Endothelial cell of umbilical vein (primary cell): ENCODE measurements at regions not wholly inside any gene's neighbourhood (a gene's known extent, or its start where the extent isn't known, plus 50 kb on each side); places are given as distances from the start of the nearest gene placed in this dataset.

Source experiments
- BruUV-seq: library from RNA; stranded (reverse); fragments of 400-500 nt; replicated peaks from 2 replicates; lab custom pipeline; 2021; lab: Mats Ljungman, UMichigan
- CTCF ChIA-PET: fragments of 300-600, 350-600 bp; sonication (Branson Sonifier 250); formaldehyde crosslinking; loops from one replicate; lab custom pipeline; 2021; ENCODE audit warnings: antibody characterized with exemption, inconsistent platforms; lab: Charles Lee
- POLR2A ChIA-PET: fragments of 300-600, 350-600 bp; sonication (Branson Sonifier 250); formaldehyde crosslinking; loops from one replicate; lab custom pipeline; 2021; ENCODE audit warnings: antibody characterized with exemption, inconsistent platforms; lab: Charles Lee
- DNase-seq: peaks from one replicate; pipeline ENCODE4 v3.0.0-alpha.2; 2011; ENCODE audit warnings: low read depth, low spot score
- FAIRE-seq: peaks from 2 replicates; lab custom pipeline; 2011; peaks lifted over from hg19 to GRCh38; lab: Jason Lieb, UNC
- H2AFZ ChIP-seq: 2 replicates; pipeline ENCODE4 v1.6.0; 2012; ENCODE audit warnings: low read depth, low read length, control low read depth, inconsistent platforms
- H3K27ac ChIP-seq: 2 replicates; pipeline ENCODE4 v1.5.1; 2011; ENCODE audit warnings: low read depth, mild to moderate bottlenecking, control low read depth, low read length, moderate library complexity; ENCODE audit not compliant: insufficient read depth
- H3K27me3 ChIP-seq, 2 experiments: 2 replicates each; pipeline versions ENCODE4 v1.6.0 to v1.6.1; 2011; ENCODE audit warnings: low read length in 2 of 2, mixed read lengths in 1 of 2; ENCODE audit not compliant: control insufficient read depth in 2 of 2, insufficient read depth in 2 of 2
- H3K36me3 ChIP-seq, 2 experiments: 2 replicates in 1 of 2; 3 replicates in 1 of 2; pipeline ENCODE4 v1.5.1; 2011; ENCODE audit warnings: low read length in 2 of 2, mild to moderate bottlenecking in 1 of 2, moderate library complexity in 1 of 2; ENCODE audit not compliant: control insufficient read depth in 2 of 2, insufficient read depth in 2 of 2; ENCODE audit errors: extremely low read depth in 1 of 2
- H3K4me1 ChIP-seq: 3 replicates; pipeline ENCODE4 v1.5.1; 2011; ENCODE audit warnings: mild to moderate bottlenecking, low read length; ENCODE audit not compliant: control insufficient read depth, insufficient read depth; ENCODE audit errors: extremely low read depth
- H3K4me2 ChIP-seq: 2 replicates; pipeline ENCODE4 v1.6.1; 2011; ENCODE audit warnings: low read length, control low read depth, mixed read lengths; ENCODE audit not compliant: insufficient read depth
- H3K4me3 ChIP-seq, 3 experiments: fragments of 200-600 bp in 1 of 3; sonication (generic), shearing (Covaris generic) in 1 of 3; replicated peaks in 1 of 3; 2 replicates each; pipeline ENCODE4 v1.5.1; 2011 to 2016; ENCODE audit warnings: control low read depth in 3 of 3, low read length in 3 of 3, mild to moderate bottlenecking in 2 of 3, inconsistent platforms in 1 of 3, low read depth in 1 of 3, moderate library complexity in 1 of 3; ENCODE audit not compliant: insufficient read depth in 1 of 3
- H3K79me2 ChIP-seq: 2 replicates; pipeline ENCODE4 v1.6.0; 2012; ENCODE audit warnings: low read length, inconsistent platforms; ENCODE audit not compliant: control insufficient read depth, insufficient read depth
- H3K9ac ChIP-seq: replicated peaks from 2 replicates; pipeline ENCODE3; 2011; ENCODE audit warnings: low read length, control low read depth; ENCODE audit not compliant: insufficient read depth; ENCODE audit errors: extremely low read depth
- H3K9me1 ChIP-seq: replicated peaks from 3 replicates; pipeline ENCODE4 v1.6.0; 2011; ENCODE audit warnings: mild to moderate bottlenecking, low read length; ENCODE audit not compliant: control insufficient read depth, insufficient read depth; ENCODE audit errors: extremely low read depth
- H3K9me3 ChIP-seq: replicated peaks from 2 replicates; pipeline ENCODE4 v1.5.1; 2012; ENCODE audit warnings: low read length, inconsistent platforms; ENCODE audit not compliant: control insufficient read depth, insufficient read depth
- H4K20me1 ChIP-seq: replicated peaks from 2 replicates; pipeline ENCODE3; 2011; ENCODE audit warnings: mild to moderate bottlenecking, low read length; ENCODE audit not compliant: control insufficient read depth, insufficient read depth; ENCODE audit errors: extremely low read depth
- EZH2 ChIP-seq: IDR thresholded peaks from 2 replicates; pipeline ENCODE4 v1.6.1; 2012; ENCODE audit warnings: borderline replicate concordance, low read depth, mild to moderate bottlenecking, moderate library complexity, low read length, inconsistent platforms; ENCODE audit not compliant: severe bottlenecking
- FOS ChIP-seq: IDR thresholded peaks from 2 replicates; pipeline ENCODE4 v1.6.1; 2011; ENCODE audit warnings: mild to moderate bottlenecking, low read length, moderate library complexity, borderline replicate concordance; ENCODE audit not compliant: insufficient read depth
- GATA2 ChIP-seq: IDR thresholded peaks from 2 replicates; pipeline ENCODE4 v1.7.0; 2011; ENCODE audit warnings: low read depth, mild to moderate bottlenecking, moderate library complexity, mixed read lengths, low read length; ENCODE audit not compliant: insufficient read length, insufficient read depth
- JUN ChIP-seq: IDR thresholded peaks from 2 replicates; pipeline ENCODE4 v1.6.1; 2011; ENCODE audit warnings: borderline replicate concordance, low read depth; ENCODE audit not compliant: insufficient read length, insufficient read depth
- MYC ChIP-seq: IDR thresholded peaks from one replicate; pipeline ENCODE4 v1.6.1; 2011; ENCODE audit warnings: mild to moderate bottlenecking, low read depth, low read length
- POLR2A ChIP-seq: IDR thresholded peaks from 2 replicates; pipeline ENCODE4 v1.6.1; 2012; ENCODE audit warnings: low read depth, mild to moderate bottlenecking, control low read depth, low read length
- POLR2AphosphoS5 ChIP-seq: IDR thresholded peaks from 2 replicates; pipeline ENCODE4 v1.6.1; 2012; ENCODE audit warnings: low read depth, mild to moderate bottlenecking, control low read depth, low read length, moderate library complexity; ENCODE audit not compliant: insufficient read depth
- dilution Hi-C: fragments of 300-500 bp; cut with MboI; formaldehyde crosslinking; loops from one replicate; pipeline ENCODE4 v1.15.0; 2019; ENCODE audit warnings: low sequenced_read_pairs; ENCODE audit not compliant: extremely low pct_ligation_motif_present
- intact Hi-C: fragments of 100-400 bp; cut with micrococcal nuclease; formaldehyde crosslinking; loops from one replicate; pipeline ENCODE4 v1.10.0; 2022
- TF ChIP-seq, protein P1 (sequence below), 2 donors: IDR thresholded peaks; 1 replicate in 1 of 2; 2 replicates in 1 of 2; pipeline ENCODE4 v1.5.1; 2011; ENCODE audit warnings: low read length in 2 of 2, mild to moderate bottlenecking in 2 of 2, moderate library complexity in 2 of 2, control low read depth in 1 of 2, inconsistent platforms in 1 of 2, low read depth in 1 of 2; ENCODE audit not compliant: insufficient read depth in 1 of 2; ENCODE audit errors: extremely low read depth in 1 of 2
- TF ChIP-seq, protein P2 (sequence below): IDR thresholded peaks from 2 replicates; pipeline ENCODE4 v1.6.1; 2011; ENCODE audit not compliant: insufficient read depth, insufficient read length

DNA sequence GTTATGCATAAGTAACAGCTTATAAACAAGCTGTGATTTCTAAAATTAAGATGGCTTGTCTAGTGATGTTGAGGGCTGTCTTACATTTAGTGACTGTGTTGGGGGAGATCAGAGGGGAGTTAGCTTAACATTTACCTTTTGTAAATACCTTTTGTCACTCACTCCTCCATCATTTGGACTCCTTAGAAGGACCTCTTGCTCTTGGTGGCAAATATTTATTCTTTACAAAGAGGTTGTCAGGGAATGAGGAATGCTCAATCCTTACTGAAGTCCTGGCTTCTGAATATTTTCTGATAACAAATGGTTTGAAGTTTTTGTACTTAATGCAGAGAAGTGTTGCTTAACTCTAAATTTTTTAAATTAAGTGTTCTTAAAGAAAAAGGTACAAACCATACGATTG lies 438.8 kb upstream of the FAM98A start:
- ChIA-PET POLR2A (no interaction called here), CTCF (no interaction called here)
- BruUV-seq = no TSS peak
- no peaks in the 10 kb centered on the region for H3K9me3 ChIP-seq
- TF ChIP-seq, protein P1, sequence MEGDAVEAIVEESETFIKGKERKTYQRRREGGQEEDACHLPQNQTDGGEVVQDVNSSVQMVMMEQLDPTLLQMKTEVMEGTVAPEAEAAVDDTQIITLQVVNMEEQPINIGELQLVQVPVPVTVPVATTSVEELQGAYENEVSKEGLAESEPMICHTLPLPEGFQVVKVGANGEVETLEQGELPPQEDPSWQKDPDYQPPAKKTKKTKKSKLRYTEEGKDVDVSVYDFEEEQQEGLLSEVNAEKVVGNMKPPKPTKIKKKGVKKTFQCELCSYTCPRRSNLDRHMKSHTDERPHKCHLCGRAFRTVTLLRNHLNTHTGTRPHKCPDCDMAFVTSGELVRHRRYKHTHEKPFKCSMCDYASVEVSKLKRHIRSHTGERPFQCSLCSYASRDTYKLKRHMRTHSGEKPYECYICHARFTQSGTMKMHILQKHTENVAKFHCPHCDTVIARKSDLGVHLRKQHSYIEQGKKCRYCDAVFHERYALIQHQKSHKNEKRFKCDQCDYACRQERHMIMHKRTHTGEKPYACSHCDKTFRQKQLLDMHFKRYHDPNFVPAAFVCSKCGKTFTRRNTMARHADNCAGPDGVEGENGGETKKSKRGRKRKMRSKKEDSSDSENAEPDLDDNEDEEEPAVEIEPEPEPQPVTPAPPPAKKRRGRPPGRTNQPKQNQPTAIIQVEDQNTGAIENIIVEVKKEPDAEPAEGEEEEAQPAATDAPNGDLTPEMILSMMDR (IDR thresholded peaks at IDR 0.05; ENCODE audit: extremely low read depth in 1 of 2, insufficient read depth in 1 of 2, low read depth in 1 of 2, low read length in 2 of 2) = no peak
- TF ChIP-seq GATA2 (no peak), POLR2A (no peak), MYC (no peak), FOS (no peak), EZH2 (no peak), POLR2AphosphoS5 (no peak), JUN (no peak)
- TF ChIP-seq, protein P2, sequence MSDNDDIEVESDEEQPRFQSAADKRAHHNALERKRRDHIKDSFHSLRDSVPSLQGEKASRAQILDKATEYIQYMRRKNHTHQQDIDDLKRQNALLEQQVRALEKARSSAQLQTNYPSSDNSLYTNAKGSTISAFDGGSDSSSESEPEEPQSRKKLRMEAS = no peak
- no peaks in the 10 kb centered on the region for H3K27me3 ChIP-seq
- no peaks in the 10 kb centered on the region for H3K9me1 ChIP-seq
- dilution Hi-C loops = no loop called here
- H3K79me2 ChIP-seq = no peaks in the 10 kb centered on the region
- no peak overlapping the region for H3K4me3 ChIP-seq
- no peaks in the 10 kb centered on the region for H4K20me1 ChIP-seq
- H3K36me3 ChIP-seq = no peaks in the 10 kb centered on the region
- no peak for DNase-seq
- FAIRE-seq = no peak
- H3K4me2 ChIP-seq = no peak overlapping the region
- H2AFZ ChIP-seq = no peak overlapping the region
- no peaks in the 10 kb centered on the region for H3K4me1 ChIP-seq
- H3K27ac ChIP-seq = no peak overlapping the region
- intact Hi-C loops = no loop called here
- H3K9ac ChIP-seq = no peak overlapping the region
